ENCODE measurements at regions not wholly inside any gene's neighbourhood (a gene's known extent, or its start where the extent isn't known, plus 50 kb on each side); places are given as distances from the start of the nearest gene placed in this dataset.

GRCh38 chr11:134486106-134486505, 74.1 kb upstream of the B3GAT1 start:
- H3K4me1 Mint-ChIP-seq (ENCODE audit: low read depth) = no peaks in the 10 kb centered on the region
- H3K4me3 Mint-ChIP-seq (ENCODE audit: unreplicated experiment) = no peak overlapping the region
- H3K27ac Mint-ChIP-seq (ENCODE audit: unreplicated experiment) = no peak overlapping the region
- no peak for TF ChIP-seq CTCF (IDR thresholded peaks at IDR 0.05)
- H3K36me3 Mint-ChIP-seq (ENCODE audit: low read depth) = no peaks in the 10 kb centered on the region
- H3K27me3 Mint-ChIP-seq (ENCODE audit: low read depth) = peaks cover 16% of the 10 kb centered on the region
- H3K9me3 Mint-ChIP-seq (ENCODE audit: low read depth) = no peaks in the 10 kb centered on the region
- DNase-seq (ENCODE audit: low spot score) = no peak

GRCh38 chr11:134485316-134485715, 73.3 kb upstream of the B3GAT1 start:
- peaks cover 20% of the 10 kb centered on the region for H3K27me3 Mint-ChIP-seq (ENCODE audit: low read depth)
- no peak for DNase-seq (ENCODE audit: low spot score)
- no peak for TF ChIP-seq CTCF (IDR thresholded peaks at IDR 0.05)

GRCh38 chr11:134483857-134484256, 71.8 kb upstream of the B3GAT1 start:
- H3K9me3 Mint-ChIP-seq (ENCODE audit: low read depth) = no peaks in the 10 kb centered on the region
- no peak for DNase-seq (ENCODE audit: low spot score)
- TF ChIP-seq CTCF (IDR thresholded peaks at IDR 0.05) = no peak
- H3K27me3 Mint-ChIP-seq (ENCODE audit: low read depth) = peaks cover 20% of the 10 kb centered on the region
- H3K4me3 Mint-ChIP-seq (ENCODE audit: unreplicated experiment) = no peak overlapping the region
- no peak overlapping the region for H3K27ac Mint-ChIP-seq (ENCODE audit: unreplicated experiment)
- H3K36me3 Mint-ChIP-seq (ENCODE audit: low read depth) = no peaks in the 10 kb centered on the region
- no peaks in the 10 kb centered on the region for H3K4me1 Mint-ChIP-seq (ENCODE audit: low read depth)

More at GRCh38 chr11:134485316-134485715, 73.3 kb upstream of the B3GAT1 start:
- no peak overlapping the region for H3K4me3 Mint-ChIP-seq (ENCODE audit: unreplicated experiment)
- no peaks in the 10 kb centered on the region for H3K4me1 Mint-ChIP-seq (ENCODE audit: low read depth)
- H3K36me3 Mint-ChIP-seq (ENCODE audit: low read depth) = no peaks in the 10 kb centered on the region
- H3K27ac Mint-ChIP-seq (ENCODE audit: unreplicated experiment) = no peak overlapping the region
- H3K9me3 Mint-ChIP-seq (ENCODE audit: low read depth) = no peaks in the 10 kb centered on the region

- DNase-seq (ENCODE audit: low spot score) = no peak
- no peak for TF ChIP-seq CTCF (IDR thresholded peaks at IDR 0.05)
- Mint-ChIP-seq H3K27ac (ENCODE audit: unreplicated experiment) (no peak overlapping the region), H3K4me1 (ENCODE audit: low read depth) (no peaks in the 10 kb centered on the region), H3K9me3 (ENCODE audit: low read depth) (no peaks in the 10 kb centered on the region), H3K27me3 (ENCODE audit: low read depth) (peaks cover 19% of the 10 kb centered on the region), H3K36me3 (ENCODE audit: low read depth) (no peaks in the 10 kb centered on the region), H3K4me3 (ENCODE audit: unreplicated experiment) (no peak overlapping the region)
Measured at GRCh38 chr11:134483291-134483690, 71.2 kb upstream of the B3GAT1 start.

- Mint-ChIP-seq H3K36me3 (ENCODE audit: low read depth) (no peaks in the 10 kb centered on the region), H3K27ac (ENCODE audit: unreplicated experiment) (no peak overlapping the region), H3K4me3 (ENCODE audit: unreplicated experiment) (no peak overlapping the region), H3K4me1 (ENCODE audit: low read depth) (no peaks in the 10 kb centered on the region), H3K27me3 (ENCODE audit: low read depth) (peaks cover 18% of the 10 kb centered on the region), H3K9me3 (ENCODE audit: low read depth) (no peaks in the 10 kb centered on the region)
- DNase-seq (ENCODE audit: low spot score) = no peak
- TF ChIP-seq CTCF (IDR thresholded peaks at IDR 0.05) = no peak
Measured at GRCh38 chr11:134482865-134483264, 70.8 kb upstream of the B3GAT1 start.

Data from chondrocyte (in vitro differentiated cells).